C4-2B (cell line): ENCODE measurements at regions not wholly inside any gene's neighbourhood (a gene's known extent, or its start where the extent isn't known, plus 50 kb on each side); places are given as distances from the start of the nearest gene placed in this dataset.

Source experiments
- H3K27ac ChIP-seq: fragments of 450-650 bp; 2 replicates; pipeline ENCODE4 v1.5.1; 2017
- ZFX ChIP-seq: fragments of 450-650 bp; IDR thresholded peaks from 2 replicates; pipeline ENCODE4 v1.6.1; 2017
- TF ChIP-seq, protein P1 (sequence below): fragments of 450-650 bp; conservative IDR thresholded peaks from 2 replicates; pipeline ENCODE4 v1.5.1; 2017; ENCODE audit warnings: mild to moderate bottlenecking

DNA sequence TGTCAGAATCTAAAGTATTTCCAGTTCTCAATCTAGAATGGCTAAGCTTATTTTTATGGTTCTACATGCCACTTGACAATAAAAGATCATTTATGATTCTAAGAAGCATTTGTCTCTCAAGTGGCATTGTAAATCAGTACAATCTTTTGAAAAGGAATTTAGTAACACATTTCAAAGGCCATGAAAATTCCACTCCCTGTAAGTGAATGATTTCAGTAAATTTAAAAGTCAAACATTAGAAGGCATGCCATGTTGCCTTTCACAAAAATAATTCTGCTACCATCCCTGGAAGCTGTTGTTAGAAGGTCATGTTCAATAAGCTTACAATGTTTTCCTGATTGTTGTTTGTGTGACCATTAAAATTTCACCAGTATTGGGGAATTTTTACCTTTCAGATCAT, 142.9 kb downstream of the RPIA start:
- no peak for TF ChIP-seq ZFX
- TF ChIP-seq, protein P1, sequence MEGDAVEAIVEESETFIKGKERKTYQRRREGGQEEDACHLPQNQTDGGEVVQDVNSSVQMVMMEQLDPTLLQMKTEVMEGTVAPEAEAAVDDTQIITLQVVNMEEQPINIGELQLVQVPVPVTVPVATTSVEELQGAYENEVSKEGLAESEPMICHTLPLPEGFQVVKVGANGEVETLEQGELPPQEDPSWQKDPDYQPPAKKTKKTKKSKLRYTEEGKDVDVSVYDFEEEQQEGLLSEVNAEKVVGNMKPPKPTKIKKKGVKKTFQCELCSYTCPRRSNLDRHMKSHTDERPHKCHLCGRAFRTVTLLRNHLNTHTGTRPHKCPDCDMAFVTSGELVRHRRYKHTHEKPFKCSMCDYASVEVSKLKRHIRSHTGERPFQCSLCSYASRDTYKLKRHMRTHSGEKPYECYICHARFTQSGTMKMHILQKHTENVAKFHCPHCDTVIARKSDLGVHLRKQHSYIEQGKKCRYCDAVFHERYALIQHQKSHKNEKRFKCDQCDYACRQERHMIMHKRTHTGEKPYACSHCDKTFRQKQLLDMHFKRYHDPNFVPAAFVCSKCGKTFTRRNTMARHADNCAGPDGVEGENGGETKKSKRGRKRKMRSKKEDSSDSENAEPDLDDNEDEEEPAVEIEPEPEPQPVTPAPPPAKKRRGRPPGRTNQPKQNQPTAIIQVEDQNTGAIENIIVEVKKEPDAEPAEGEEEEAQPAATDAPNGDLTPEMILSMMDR: no peak

GRCh38 chr2:88834866-88835265, 143.4 kb downstream of the RPIA start:
- no peak overlapping the region for H3K27ac ChIP-seq
- TF ChIP-seq, protein P1: no peak
- TF ChIP-seq ZFX: no peak

More for the DNA sequence above, 142.9 kb downstream of the RPIA start:
- no peak overlapping the region for H3K27ac ChIP-seq

DNA sequence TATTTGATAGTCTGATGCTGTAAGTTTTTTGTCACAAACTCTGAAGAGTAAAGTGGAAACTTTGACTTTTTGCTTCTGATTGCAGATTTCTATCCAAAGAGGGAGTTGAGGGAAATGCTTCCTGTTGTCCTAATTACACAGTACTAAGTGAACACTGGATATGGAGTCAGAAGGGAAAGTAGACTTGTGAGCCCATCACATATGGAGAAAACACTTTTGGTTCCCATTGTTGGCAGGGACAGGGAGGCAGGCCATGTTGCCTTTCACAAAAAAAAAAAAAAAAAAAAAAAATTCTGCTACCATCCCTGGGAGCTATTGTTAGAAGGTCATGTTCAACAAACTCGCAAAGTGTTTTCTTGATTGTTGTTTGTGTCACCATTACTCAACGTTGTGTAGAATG, 144.3 kb downstream of the RPIA start:
- TF ChIP-seq ZFX: no peak
- TF ChIP-seq, protein P1: no peak
- no peak overlapping the region for H3K27ac ChIP-seq

DNA sequence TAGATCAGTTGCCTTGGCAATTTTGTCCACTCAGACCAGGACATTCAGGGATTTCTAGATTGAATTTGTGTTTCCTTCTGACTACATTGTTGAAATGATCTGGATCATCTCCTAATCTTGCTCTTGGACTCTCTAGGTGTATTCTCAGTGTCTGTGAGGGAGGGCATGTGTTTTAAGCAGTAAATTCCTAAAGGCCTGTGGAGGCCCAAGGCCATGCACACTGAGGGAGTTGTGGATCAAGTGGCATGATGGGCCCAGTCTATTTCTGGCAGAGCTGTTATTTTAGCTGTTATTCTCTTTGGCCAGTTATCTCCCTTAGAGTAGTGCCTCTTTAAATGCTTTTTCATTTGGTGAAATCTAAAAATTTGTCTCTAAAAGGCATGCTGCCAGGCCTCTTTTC, 144.9 kb downstream of the RPIA start:
- TF ChIP-seq, protein P1: no peak
- TF ChIP-seq ZFX: no peak

DNA sequence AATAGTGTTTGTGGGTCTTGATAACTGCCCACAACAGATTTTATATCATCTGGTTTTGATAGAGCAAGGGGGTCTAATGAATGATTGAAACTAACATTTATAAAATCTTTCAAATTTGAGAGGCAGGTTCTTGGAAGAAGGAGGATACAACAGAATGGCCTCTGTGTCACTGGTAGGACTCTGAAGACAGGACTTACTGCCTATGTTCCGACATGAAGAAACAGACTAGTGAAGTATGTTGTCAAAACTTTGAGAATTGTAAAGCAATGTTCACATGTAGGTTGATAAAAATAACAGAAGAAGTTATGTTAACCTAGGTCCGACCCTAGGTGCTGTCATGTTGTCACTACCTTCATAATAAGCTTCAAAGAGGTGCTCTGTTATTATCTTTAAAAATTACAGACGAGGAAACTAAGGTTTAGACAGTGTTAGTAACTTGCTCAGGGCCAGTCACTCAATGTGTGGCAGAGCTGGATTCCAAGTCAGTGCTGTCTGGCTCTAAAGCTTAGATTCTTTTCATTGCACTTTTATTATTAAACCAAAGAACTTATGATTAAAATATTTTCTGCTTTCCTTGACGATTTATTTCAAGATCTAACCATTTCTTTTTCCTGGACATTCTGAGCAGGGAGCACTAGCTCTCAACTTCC, 146.2 kb downstream of the RPIA start:
- TF ChIP-seq, protein P1: no peak
- TF ChIP-seq ZFX: no peak
- H3K27ac ChIP-seq: no peak overlapping the region

More for the DNA sequence above, 144.9 kb downstream of the RPIA start:
- no peak overlapping the region for H3K27ac ChIP-seq

DNA sequence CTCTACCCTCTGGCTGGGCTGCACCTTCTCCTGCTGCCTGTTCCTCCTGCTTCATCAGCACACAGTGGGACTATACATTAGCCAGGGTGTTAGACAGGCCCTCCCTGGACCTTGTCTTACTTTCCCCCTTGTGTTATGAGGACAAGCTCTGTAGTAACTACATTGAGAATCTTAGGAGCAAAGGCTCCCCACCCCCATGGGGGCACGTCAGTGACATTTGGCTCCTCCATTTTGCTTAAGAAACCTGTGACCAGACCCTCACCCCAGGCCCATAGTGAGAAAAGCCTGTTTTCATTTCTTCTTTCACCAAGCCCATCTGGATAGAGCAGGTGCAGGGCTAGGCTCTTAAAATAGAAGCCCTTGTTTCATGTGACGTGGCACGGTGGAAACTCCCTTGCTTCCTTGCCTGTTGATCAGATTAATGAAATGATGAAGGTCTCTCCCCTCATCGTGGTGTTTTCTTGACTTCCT, 146.7 kb downstream of the RPIA start:
- H3K27ac ChIP-seq: no peak overlapping the region
- TF ChIP-seq ZFX: no peak
- TF ChIP-seq, protein P1: no peak

- no peak for TF ChIP-seq ZFX
- TF ChIP-seq, protein P1: no peak
- no peak overlapping the region for H3K27ac ChIP-seq
Observed at GRCh38 chr2:88841224-88841929, 149.9 kb downstream of the RPIA start.
